Loucy (cell line): ENCODE measurements at regions not wholly inside any gene's neighbourhood (a gene's known extent, or its start where the extent isn't known, plus 50 kb on each side); places are given as distances from the start of the nearest gene placed in this dataset.

Experiments
- EZH2phosphoT487 ChIP-seq: fragments of 200-600 bp; IDR thresholded peaks from 2 replicates; pipeline ENCODE4 v1.6.1; 2018; ENCODE audit warnings: antibody characterized with exemption, mild to moderate bottlenecking, moderate library complexity, borderline replicate concordance
- TF ChIP-seq, protein P1 (sequence below): fragments of 200-600 bp; sonication (generic); conservative IDR thresholded peaks from 2 replicates; pipeline ENCODE4 v1.5.1; 2014; ENCODE audit warnings: mild to moderate bottlenecking, antibody characterized with exemption, low read length

DNA sequence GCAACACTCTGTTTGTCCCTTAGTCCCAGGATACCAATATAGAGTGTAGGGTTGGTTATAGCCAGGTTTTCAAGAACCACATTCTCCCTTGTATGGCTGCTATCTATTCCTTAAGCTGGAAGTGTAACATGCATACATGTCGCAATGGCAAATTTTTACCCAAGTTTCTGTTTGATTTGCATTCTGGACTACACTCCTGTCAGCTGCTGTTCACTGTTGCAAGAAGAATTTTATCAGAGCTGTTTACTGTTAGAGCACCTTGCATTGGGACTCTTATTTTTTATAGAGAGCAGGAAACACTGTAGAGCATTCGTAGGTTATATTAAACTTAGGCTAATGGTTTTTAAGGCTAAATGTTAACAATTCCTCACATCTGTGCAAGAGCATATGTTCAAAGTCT lies 376.0 kb upstream of the LRFN5 start:
- TF ChIP-seq, protein P1, sequence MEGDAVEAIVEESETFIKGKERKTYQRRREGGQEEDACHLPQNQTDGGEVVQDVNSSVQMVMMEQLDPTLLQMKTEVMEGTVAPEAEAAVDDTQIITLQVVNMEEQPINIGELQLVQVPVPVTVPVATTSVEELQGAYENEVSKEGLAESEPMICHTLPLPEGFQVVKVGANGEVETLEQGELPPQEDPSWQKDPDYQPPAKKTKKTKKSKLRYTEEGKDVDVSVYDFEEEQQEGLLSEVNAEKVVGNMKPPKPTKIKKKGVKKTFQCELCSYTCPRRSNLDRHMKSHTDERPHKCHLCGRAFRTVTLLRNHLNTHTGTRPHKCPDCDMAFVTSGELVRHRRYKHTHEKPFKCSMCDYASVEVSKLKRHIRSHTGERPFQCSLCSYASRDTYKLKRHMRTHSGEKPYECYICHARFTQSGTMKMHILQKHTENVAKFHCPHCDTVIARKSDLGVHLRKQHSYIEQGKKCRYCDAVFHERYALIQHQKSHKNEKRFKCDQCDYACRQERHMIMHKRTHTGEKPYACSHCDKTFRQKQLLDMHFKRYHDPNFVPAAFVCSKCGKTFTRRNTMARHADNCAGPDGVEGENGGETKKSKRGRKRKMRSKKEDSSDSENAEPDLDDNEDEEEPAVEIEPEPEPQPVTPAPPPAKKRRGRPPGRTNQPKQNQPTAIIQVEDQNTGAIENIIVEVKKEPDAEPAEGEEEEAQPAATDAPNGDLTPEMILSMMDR = no peak
- no peak for TF ChIP-seq EZH2phosphoT487
